GM23338 (cell line): ENCODE measurements at regions not wholly inside any gene's neighbourhood (a gene's known extent, or its start where the extent isn't known, plus 50 kb on each side); places are given as distances from the start of the nearest gene placed in this dataset.

Experiments
- CREB1 ChIP-seq: fragments of 250-450 bp; sonication (Bioruptor Pico); IDR thresholded peaks from 2 replicates; pipeline ENCODE4 v1.5.0; 2020; ENCODE audit warnings: low read depth, mild to moderate bottlenecking, moderate library complexity
- EZH2 ChIP-seq: fragments of 200-600 bp; sonication (generic); IDR thresholded peaks from one replicate; pipeline ENCODE4 v1.8.0; 2017; ENCODE audit warnings: antibody characterized with exemption, mild to moderate bottlenecking, low read depth; ENCODE audit not compliant: unreplicated experiment
- EZH2phosphoT487 ChIP-seq: fragments of 200-600 bp; sonication (generic); IDR thresholded peaks from one replicate; pipeline ENCODE4 v1.8.1; 2018; ENCODE audit warnings: antibody characterized with exemption; ENCODE audit not compliant: unreplicated experiment
- JUNB ChIP-seq: IDR thresholded peaks from one replicate; pipeline ENCODE4 v1.6.1; 2016; ENCODE audit warnings: antibody characterized with exemption; ENCODE audit not compliant: unreplicated experiment
- NANOG ChIP-seq: IDR thresholded peaks from 2 replicates; pipeline ENCODE4 v1.6.1; 2016; ENCODE audit warnings: antibody characterized with exemption, borderline replicate concordance
- POLR2AphosphoS5 ChIP-seq: IDR thresholded peaks from 2 replicates; pipeline ENCODE4 v1.6.1; 2016; ENCODE audit warnings: antibody characterized with exemption, low read depth
- REST ChIP-seq: IDR thresholded peaks from one replicate; pipeline ENCODE4 v1.6.1; 2018; ENCODE audit warnings: antibody characterized with exemption; ENCODE audit not compliant: unreplicated experiment
- STAT1 ChIP-seq: IDR thresholded peaks from one replicate; pipeline ENCODE4 v1.6.1; 2016; ENCODE audit warnings: antibody characterized with exemption; ENCODE audit not compliant: unreplicated experiment
- ZNF331 ChIP-seq: fragments of 250-450 bp; sonication (Bioruptor Pico); IDR thresholded peaks from 2 replicates; pipeline ENCODE4 v1.5.0; 2020; ENCODE audit warnings: low read depth, mild to moderate bottlenecking, moderate library complexity
- TF ChIP-seq, protein P1 (sequence below), 2 experiments: fragments of 200-600 bp in 1 of 2; sonication (generic) in 1 of 2; conservative IDR thresholded peaks; 2 replicates each; pipeline versions ENCODE4 v1.5.1 to v1.6.1; 2016 to 2017; ENCODE audit warnings: antibody characterized with exemption in 2 of 2, low read depth in 2 of 2, mild to moderate bottlenecking in 2 of 2, moderate library complexity in 1 of 2

DNA sequence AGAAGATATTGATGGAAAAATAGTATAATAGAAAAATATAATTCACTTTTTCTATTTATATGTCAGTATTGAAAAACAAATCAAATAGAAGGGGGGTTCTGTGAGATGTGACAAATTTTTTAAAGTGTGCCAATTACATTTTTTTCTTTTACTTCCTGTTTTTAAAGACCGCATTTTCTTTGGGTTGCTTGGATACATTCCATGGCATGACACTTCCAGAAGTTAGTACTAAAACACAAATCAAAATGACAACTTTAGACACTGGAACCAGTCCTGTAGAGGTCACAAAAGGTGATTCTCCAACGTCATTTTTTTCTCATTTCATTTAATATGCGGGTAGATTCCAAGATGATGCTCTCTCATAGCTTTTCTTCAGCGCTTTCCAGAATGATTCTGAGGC lies 116.2 kb upstream of the GNPDA2 start:
- TF ChIP-seq, protein P1, sequence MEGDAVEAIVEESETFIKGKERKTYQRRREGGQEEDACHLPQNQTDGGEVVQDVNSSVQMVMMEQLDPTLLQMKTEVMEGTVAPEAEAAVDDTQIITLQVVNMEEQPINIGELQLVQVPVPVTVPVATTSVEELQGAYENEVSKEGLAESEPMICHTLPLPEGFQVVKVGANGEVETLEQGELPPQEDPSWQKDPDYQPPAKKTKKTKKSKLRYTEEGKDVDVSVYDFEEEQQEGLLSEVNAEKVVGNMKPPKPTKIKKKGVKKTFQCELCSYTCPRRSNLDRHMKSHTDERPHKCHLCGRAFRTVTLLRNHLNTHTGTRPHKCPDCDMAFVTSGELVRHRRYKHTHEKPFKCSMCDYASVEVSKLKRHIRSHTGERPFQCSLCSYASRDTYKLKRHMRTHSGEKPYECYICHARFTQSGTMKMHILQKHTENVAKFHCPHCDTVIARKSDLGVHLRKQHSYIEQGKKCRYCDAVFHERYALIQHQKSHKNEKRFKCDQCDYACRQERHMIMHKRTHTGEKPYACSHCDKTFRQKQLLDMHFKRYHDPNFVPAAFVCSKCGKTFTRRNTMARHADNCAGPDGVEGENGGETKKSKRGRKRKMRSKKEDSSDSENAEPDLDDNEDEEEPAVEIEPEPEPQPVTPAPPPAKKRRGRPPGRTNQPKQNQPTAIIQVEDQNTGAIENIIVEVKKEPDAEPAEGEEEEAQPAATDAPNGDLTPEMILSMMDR (conservative IDR thresholded peaks at IDR 0.05; ENCODE audit: low read depth in 2 of 2): no peak
- TF ChIP-seq EZH2: no peak
- no peak for TF ChIP-seq POLR2AphosphoS5
- TF ChIP-seq CREB1: no peak
- TF ChIP-seq STAT1: no peak
- no peak for TF ChIP-seq NANOG
- no peak for TF ChIP-seq REST
- no peak for TF ChIP-seq JUNB
- no peak for TF ChIP-seq EZH2phosphoT487
- TF ChIP-seq ZNF331: no peak
